Astrocyte (in vitro differentiated cells and primary cell): ENCODE measurements at regions not wholly inside any gene's neighbourhood (a gene's known extent, or its start where the extent isn't known, plus 50 kb on each side); places are given as distances from the start of the nearest gene placed in this dataset.

ENCODE experiments used
- DNase-seq: peaks from one replicate; pipeline ENCODE4 v3.0.0-alpha.2; 2010; ENCODE audit warnings: low read depth
- FAIRE-seq: peaks from 2 replicates; lab custom pipeline; 2011; peaks lifted over from hg19 to GRCh38; lab: Jason Lieb, UNC
- H2AFZ ChIP-seq: 2 replicates; pipeline ENCODE4 v1.6.0; 2012; ENCODE audit warnings: low read depth, low read length, inconsistent platforms
- H3K27ac ChIP-seq: 2 replicates; pipeline ENCODE4 v1.5.1; 2011; ENCODE audit warnings: low read depth, low read length, inconsistent platforms
- H3K27me3 ChIP-seq: 2 replicates; pipeline ENCODE4 v1.6.0; 2011; ENCODE audit warnings: low read length, inconsistent platforms; ENCODE audit not compliant: insufficient read depth
- H3K36me3 ChIP-seq: 2 replicates; pipeline ENCODE4 v1.5.1; 2011; ENCODE audit warnings: low read length, inconsistent platforms; ENCODE audit not compliant: insufficient read depth
- H3K4me1 ChIP-seq: 2 replicates; pipeline ENCODE4 v1.5.1; 2011; ENCODE audit warnings: low read length, inconsistent platforms; ENCODE audit not compliant: insufficient read depth
- H3K4me2 ChIP-seq: 2 replicates; pipeline ENCODE4 v1.6.0; 2012; ENCODE audit warnings: low read length, inconsistent platforms
- H3K4me3 ChIP-seq: 2 replicates; pipeline ENCODE4 v1.5.1; 2011; ENCODE audit warnings: low read depth, mild to moderate bottlenecking, low read length, inconsistent platforms; ENCODE audit not compliant: insufficient read depth
- H3K79me2 ChIP-seq: 2 replicates; pipeline ENCODE4 v1.6.0; 2012; ENCODE audit warnings: mild to moderate bottlenecking, low read length, inconsistent platforms; ENCODE audit not compliant: insufficient read depth
- H3K9ac ChIP-seq: 2 replicates; pipeline ENCODE4 v1.6.0; 2012; ENCODE audit warnings: mild to moderate bottlenecking, low read length, inconsistent platforms
- H3K9me3 ChIP-seq: 2 replicates; pipeline ENCODE4 v1.5.1; 2012; ENCODE audit warnings: low read depth, mild to moderate bottlenecking, low read length, inconsistent platforms; ENCODE audit not compliant: insufficient read depth
- H4K20me1 ChIP-seq: 2 replicates; pipeline ENCODE4 v1.6.0; 2012; ENCODE audit warnings: low read length, inconsistent platforms; ENCODE audit not compliant: insufficient read depth
- H3K27ac Mint-ChIP-seq: one replicate; pipeline ENCODE4 v1.8.0; 2021; ENCODE audit warnings: mild to moderate bottlenecking, mixed read lengths; ENCODE audit not compliant: unreplicated experiment
- H3K27me3 Mint-ChIP-seq: one replicate; pipeline ENCODE4 v1.8.0; 2021; ENCODE audit warnings: low read depth, mixed read lengths; ENCODE audit not compliant: unreplicated experiment
- H3K36me3 Mint-ChIP-seq: one replicate; pipeline ENCODE4 v1.8.0; 2021; ENCODE audit warnings: low read depth, mixed read lengths; ENCODE audit not compliant: unreplicated experiment
- H3K4me1 Mint-ChIP-seq: one replicate; pipeline ENCODE4 v1.8.0; 2021; ENCODE audit warnings: low read depth, mixed read lengths; ENCODE audit not compliant: unreplicated experiment
- H3K4me3 Mint-ChIP-seq: one replicate; pipeline ENCODE4 v1.8.0; 2021; ENCODE audit warnings: mild to moderate bottlenecking, moderate library complexity, mixed read lengths; ENCODE audit not compliant: unreplicated experiment
- H3K9me3 Mint-ChIP-seq: one replicate; pipeline ENCODE4 v1.8.0; 2021; ENCODE audit warnings: mild to moderate bottlenecking, mixed read lengths; ENCODE audit not compliant: unreplicated experiment
- CTCF ChIP-seq: IDR thresholded peaks from 2 replicates; pipeline ENCODE4 v1.5.1; 2011; ENCODE audit warnings: low read depth, mild to moderate bottlenecking, inconsistent platforms, low read length, moderate library complexity; ENCODE audit not compliant: insufficient read depth
- EZH2 ChIP-seq: IDR thresholded peaks from 2 replicates; pipeline ENCODE4 v1.6.1; 2012; ENCODE audit warnings: mild to moderate bottlenecking, low read length, inconsistent platforms; ENCODE audit not compliant: insufficient read depth

DNA sequence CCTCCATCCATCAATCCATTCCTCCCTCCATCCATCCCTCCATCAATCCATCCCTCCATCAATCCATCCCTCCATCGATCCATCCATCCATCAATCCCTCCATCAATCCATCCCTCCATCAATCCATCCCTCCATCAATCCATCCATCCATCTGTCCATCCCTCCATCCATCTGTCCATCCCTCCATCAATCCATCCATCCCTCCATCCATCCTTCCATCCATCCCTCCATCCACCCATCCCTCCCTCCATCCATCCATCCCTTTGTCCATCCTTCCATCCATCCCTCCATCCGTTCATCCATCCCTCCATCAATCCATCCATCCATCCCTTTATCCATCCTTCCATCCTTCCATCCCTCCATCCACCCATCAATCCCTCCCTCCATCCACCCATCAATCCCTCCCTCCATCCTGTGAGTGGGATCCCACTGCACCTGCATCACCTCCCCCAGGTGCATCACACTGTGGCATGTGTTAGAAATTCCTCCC, 338.1 kb upstream of the SFSWAP start:
- Histone ChIP-seq H3K27ac (no peak overlapping the region), H3K9me3 (no peaks in the 10 kb centered on the region), H3K79me2 (no peaks in the 10 kb centered on the region), H3K4me2 (no peak overlapping the region), H3K4me3 (no peak overlapping the region), H3K27me3 (no peaks in the 10 kb centered on the region), H3K9ac (no peak overlapping the region), H4K20me1 (no peaks in the 10 kb centered on the region), H2AFZ (no peak overlapping the region), H3K36me3 (no peaks in the 10 kb centered on the region), H3K4me1 (no peaks in the 10 kb centered on the region)
- Mint-ChIP-seq H3K27ac (no peak overlapping the region), H3K36me3 (no peaks in the 10 kb centered on the region), H3K27me3 (peaks cover 23% of the 10 kb centered on the region), H3K4me1 (no peaks in the 10 kb centered on the region), H3K9me3 (peaks cover 2% of the 10 kb centered on the region), H3K4me3 (no peak overlapping the region)
- FAIRE-seq: no peak
- DNase-seq: no peak
- TF ChIP-seq EZH2 (no peak), CTCF (no peak)

DNA sequence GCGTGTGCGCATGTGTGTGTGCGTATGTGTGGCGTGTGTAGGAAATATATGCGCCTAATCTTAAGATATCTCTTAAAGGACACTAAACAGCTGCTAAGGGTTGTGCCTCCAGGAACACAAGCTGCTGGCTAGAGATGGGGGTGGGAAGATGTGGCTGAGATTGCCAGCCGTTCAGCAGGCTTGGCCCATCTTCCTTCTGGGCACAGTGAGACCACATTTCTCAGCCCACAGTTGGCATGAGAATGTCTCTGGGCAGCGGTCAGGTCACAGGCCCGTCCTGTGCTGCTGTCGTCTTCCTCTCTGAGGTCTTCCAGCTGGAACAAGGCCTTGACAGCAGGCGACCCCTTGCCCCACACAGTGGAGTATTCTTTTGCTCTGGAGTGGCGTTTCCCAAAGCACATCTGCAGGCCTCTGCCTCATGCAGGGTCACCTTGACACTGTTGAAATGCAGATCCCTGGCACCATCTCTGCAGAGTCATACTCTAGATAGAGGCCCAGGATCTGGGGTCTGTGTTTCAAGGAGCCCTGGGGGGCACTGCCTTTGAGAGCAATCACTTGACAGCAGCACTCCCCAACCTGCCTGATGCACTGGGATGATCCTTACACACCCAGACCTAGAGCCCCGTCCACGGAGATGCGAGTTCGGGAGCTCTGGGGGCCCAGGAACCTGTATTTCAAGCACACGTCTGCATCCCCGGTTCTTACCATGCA, 335.5 kb upstream of the SFSWAP start:
- Mint-ChIP-seq H3K36me3 (no peaks in the 10 kb centered on the region), H3K4me1 (no peaks in the 10 kb centered on the region), H3K9me3 (peaks cover 5% of the 10 kb centered on the region), H3K27ac (no peak overlapping the region), H3K4me3 (no peak overlapping the region), H3K27me3 (peaks cover 32% of the 10 kb centered on the region)
- Histone ChIP-seq H3K9me3 (no peaks in the 10 kb centered on the region), H3K9ac (no peak overlapping the region), H3K4me1 (no peaks in the 10 kb centered on the region), H3K27me3 (peaks cover 4% of the 10 kb centered on the region), H3K79me2 (no peaks in the 10 kb centered on the region), H4K20me1 (no peaks in the 10 kb centered on the region), H3K4me3 (no peak overlapping the region), H2AFZ (no peak overlapping the region), H3K36me3 (no peaks in the 10 kb centered on the region), H3K4me2 (no peak overlapping the region), H3K27ac (no peak overlapping the region)
- DNase-seq: no peak
- FAIRE-seq: no peak
- no peak for TF ChIP-seq EZH2
- TF ChIP-seq CTCF: no peak

- Histone ChIP-seq H3K4me1 (no peaks in the 10 kb centered on the region), H3K4me2 (no peak overlapping the region), H3K27ac (no peak overlapping the region), H3K4me3 (no peak overlapping the region), H3K36me3 (no peaks in the 10 kb centered on the region), H3K9me3 (no peaks in the 10 kb centered on the region), H3K27me3 (peaks cover 4% of the 10 kb centered on the region), H3K9ac (no peak overlapping the region), H2AFZ (no peak overlapping the region), H3K79me2 (no peaks in the 10 kb centered on the region), H4K20me1 (no peaks in the 10 kb centered on the region)
- Mint-ChIP-seq H3K27ac (no peak overlapping the region), H3K4me1 (no peaks in the 10 kb centered on the region), H3K27me3 (peaks cover 36% of the 10 kb centered on the region), H3K4me3 (no peak overlapping the region), H3K36me3 (no peaks in the 10 kb centered on the region), H3K9me3 (peaks cover 5% of the 10 kb centered on the region)
- no peak for FAIRE-seq
- no peak for DNase-seq
- TF ChIP-seq EZH2: no peak
- TF ChIP-seq CTCF: no peak
These were observed 334.9 kb upstream of the SFSWAP start for GRCh38 chr12:131375972-131376345.
